ENCODE measurements at regions not wholly inside any gene's neighbourhood (a gene's known extent, or its start where the extent isn't known, plus 50 kb on each side); places are given as distances from the start of the nearest gene placed in this dataset.

DNA sequence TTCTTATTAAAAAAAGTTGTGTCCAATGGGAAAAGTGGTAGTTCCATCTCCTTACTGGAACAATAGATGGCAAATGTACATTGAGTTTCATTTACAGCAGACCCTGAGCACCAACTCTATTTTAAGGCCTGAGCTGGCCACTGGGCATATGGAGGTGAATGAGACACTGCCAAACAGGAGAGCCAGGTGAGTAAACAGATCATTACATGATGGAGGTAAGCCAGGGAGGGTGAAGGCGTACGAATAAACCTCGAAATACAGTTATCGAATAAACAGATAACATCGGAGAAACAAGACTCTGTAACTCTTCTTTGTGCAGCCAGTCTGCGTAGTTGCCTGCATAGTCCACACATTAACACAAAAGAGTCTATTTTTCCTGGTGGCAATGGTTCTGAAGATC, 446.4 kb upstream of the KLF4 start:
- Mint-ChIP-seq H3K36me3 (ENCODE audit: low read depth, unreplicated experiment) (no peaks in the 10 kb centered on the region), H3K4me1 (ENCODE audit: low read depth, unreplicated experiment) (peaks cover 5% of the 10 kb centered on the region), H3K4me3 (ENCODE audit: unreplicated experiment) (no peak overlapping the region), H3K9me3 (ENCODE audit: unreplicated experiment) (peaks cover 2% of the 10 kb centered on the region), H3K27ac (ENCODE audit: unreplicated experiment) (no peak overlapping the region), H3K27me3 (ENCODE audit: low read depth, unreplicated experiment) (peaks cover 21% of the 10 kb centered on the region)
- Histone ChIP-seq H3K79me2 (ENCODE audit: insufficient read depth, low read length) (no peaks in the 10 kb centered on the region), H3K9ac (ENCODE audit: low read length) (no peak overlapping the region), H3K4me1 (ENCODE audit: insufficient read depth, low read length) (peaks cover 5% of the 10 kb centered on the region), H3K27ac (ENCODE audit: low read depth, low read length) (no peak overlapping the region), H4K20me1 (ENCODE audit: insufficient read depth, low read length) (no peaks in the 10 kb centered on the region), H3K9me3 (ENCODE audit: insufficient read depth, low read depth, low read length) (no peaks in the 10 kb centered on the region), H3K4me3 (ENCODE audit: insufficient read depth, low read depth, low read length) (no peak overlapping the region), H2AFZ (ENCODE audit: low read depth, low read length) (no peak overlapping the region), H3K36me3 (ENCODE audit: insufficient read depth, low read length) (no peaks in the 10 kb centered on the region), H3K4me2 (ENCODE audit: low read length) (no peak overlapping the region), H3K27me3 (ENCODE audit: insufficient read depth, low read length) (peaks cover 1% of the 10 kb centered on the region)
- TF ChIP-seq CTCF (IDR thresholded peaks at IDR 0.05; ENCODE audit: insufficient read depth, low read depth, low read length) (no peak), EZH2 (IDR thresholded peaks at IDR 0.05; ENCODE audit: insufficient read depth, low read length) (no peak)
- no peak for DNase-seq (ENCODE audit: low read depth)
- FAIRE-seq = no peak

- Histone ChIP-seq H3K27me3 (ENCODE audit: insufficient read depth, low read length) (no peaks in the 10 kb centered on the region), H3K36me3 (ENCODE audit: insufficient read depth, low read length) (no peaks in the 10 kb centered on the region), H4K20me1 (ENCODE audit: insufficient read depth, low read length) (no peaks in the 10 kb centered on the region), H3K4me2 (ENCODE audit: low read length) (peak overlapping the region; percentile 41), H3K4me3 (ENCODE audit: insufficient read depth, low read depth, low read length) (no peak overlapping the region), H3K4me1 (ENCODE audit: insufficient read depth, low read length) (peaks cover 5% of the 10 kb centered on the region), H2AFZ (ENCODE audit: low read depth, low read length) (no peak overlapping the region), H3K9ac (ENCODE audit: low read length) (no peak overlapping the region), H3K79me2 (ENCODE audit: insufficient read depth, low read length) (no peaks in the 10 kb centered on the region), H3K9me3 (ENCODE audit: insufficient read depth, low read depth, low read length) (no peaks in the 10 kb centered on the region), H3K27ac (ENCODE audit: low read depth, low read length) (no peak overlapping the region)
- no peak overlapping the region for H3K27ac Mint-ChIP-seq (ENCODE audit: unreplicated experiment)
- H3K4me1 Mint-ChIP-seq (ENCODE audit: low read depth, unreplicated experiment) = peaks cover 5% of the 10 kb centered on the region
- peaks cover 2% of the 10 kb centered on the region for H3K36me3 Mint-ChIP-seq (ENCODE audit: low read depth, unreplicated experiment)
- H3K4me3 Mint-ChIP-seq (ENCODE audit: unreplicated experiment) = no peak overlapping the region
- peaks cover 11% of the 10 kb centered on the region for H3K27me3 Mint-ChIP-seq (ENCODE audit: low read depth, unreplicated experiment)
- no peak for TF ChIP-seq CTCF (IDR thresholded peaks at IDR 0.05; ENCODE audit: insufficient read depth, low read depth, low read length)
- TF ChIP-seq EZH2 (IDR thresholded peaks at IDR 0.05; ENCODE audit: insufficient read depth, low read length) = no peak
- DNase-seq (ENCODE audit: low read depth) (no peak), FAIRE-seq (no peak)
- H3K9me3 Mint-ChIP-seq (ENCODE audit: unreplicated experiment) = peaks cover 1% of the 10 kb centered on the region
Measured at GRCh38 chr9:107933516-107933915, 443.9 kb upstream of the KLF4 start.

- no peaks in the 10 kb centered on the region for H3K79me2 ChIP-seq (ENCODE audit: insufficient read depth, low read length)
- H4K20me1 ChIP-seq (ENCODE audit: insufficient read depth, low read length) = no peaks in the 10 kb centered on the region
- Mint-ChIP-seq H3K36me3 (ENCODE audit: low read depth, unreplicated experiment) (peaks cover 2% of the 10 kb centered on the region), H3K27me3 (ENCODE audit: low read depth, unreplicated experiment) (peaks cover 10% of the 10 kb centered on the region), H3K27ac (ENCODE audit: unreplicated experiment) (no peak overlapping the region), H3K9me3 (ENCODE audit: unreplicated experiment) (peaks cover 1% of the 10 kb centered on the region), H3K4me1 (ENCODE audit: low read depth, unreplicated experiment) (peaks cover 5% of the 10 kb centered on the region), H3K4me3 (ENCODE audit: unreplicated experiment) (no peak overlapping the region)
- TF ChIP-seq CTCF (IDR thresholded peaks at IDR 0.05; ENCODE audit: insufficient read depth, low read depth, low read length) (no peak), EZH2 (IDR thresholded peaks at IDR 0.05; ENCODE audit: insufficient read depth, low read length) (no peak)
- no peaks in the 10 kb centered on the region for H3K27me3 ChIP-seq (ENCODE audit: insufficient read depth, low read length)
- no peak overlapping the region for H2AFZ ChIP-seq (ENCODE audit: low read depth, low read length)
- H3K4me2 ChIP-seq (ENCODE audit: low read length) = peak overlapping the region; percentile 41
- H3K4me1 ChIP-seq (ENCODE audit: insufficient read depth, low read length) = peaks cover 5% of the 10 kb centered on the region
- no peak overlapping the region for H3K4me3 ChIP-seq (ENCODE audit: insufficient read depth, low read depth, low read length)
- FAIRE-seq (no peak), DNase-seq (ENCODE audit: low read depth) (no peak)
- no peak overlapping the region for H3K27ac ChIP-seq (ENCODE audit: low read depth, low read length)
- H3K9ac ChIP-seq (ENCODE audit: low read length) = no peak overlapping the region
- no peaks in the 10 kb centered on the region for H3K36me3 ChIP-seq (ENCODE audit: insufficient read depth, low read length)
- H3K9me3 ChIP-seq (ENCODE audit: insufficient read depth, low read depth, low read length) = no peaks in the 10 kb centered on the region
Measured at GRCh38 chr9:107933097-107933496, 443.5 kb upstream of the KLF4 start.

All from astrocyte (in vitro differentiated cells and primary cell).